Heart right ventricle (tissue), 16 donors: ENCODE measurements at regions not wholly inside any gene's neighbourhood (a gene's known extent, or its start where the extent isn't known, plus 50 kb on each side); places are given as distances from the start of the nearest gene placed in this dataset.
"Not testable (repeated sequence)": the region's sequence is repeated elsewhere in the genome, so short reads cannot be mapped to it uniquely, and the experiment has no call there.

ENCODE experiments used
- ATAC-seq, 8 donors: fragments of 200-7000 bp; cut with Tn5 transposase; one replicate each; pipeline ENCODE4 v1.9.1; 2020; ENCODE audit warnings: mild to moderate bottlenecking in 8 of 8, moderate library complexity in 8 of 8, moderate number of reproducible peaks in 1 of 8
- DNase-seq, 2 donors: peaks; one replicate each; pipeline ENCODE4 v3.0.0-alpha.2; 2020
- H3K27ac ChIP-seq, 10 donors: fragments of 200-600 bp; sonication (generic) in 2 of 10; one replicate each; pipeline versions ENCODE4 v1.5.0 to v1.8.0; 2020 to 2022; ENCODE audit warnings: mild to moderate bottlenecking in 3 of 10
- H3K27me3 ChIP-seq, 7 donors: fragments of 200-600 bp; one replicate each; pipeline ENCODE4 v1.8.0; 2021 to 2022; ENCODE audit warnings: mild to moderate bottlenecking in 2 of 7
- H3K36me3 ChIP-seq, 9 donors: fragments of 200-600 bp; sonication (generic) in 1 of 9; one replicate each; pipeline versions ENCODE4 v1.5.0 to v1.8.0; 2020 to 2022; ENCODE audit warnings: mild to moderate bottlenecking in 2 of 9
- H3K4me1 ChIP-seq, 9 donors: fragments of 200-600 bp; sonication (generic) in 1 of 9; one replicate each; pipeline versions ENCODE4 v1.5.0 to v1.8.0; 2020 to 2022; ENCODE audit warnings: mild to moderate bottlenecking in 4 of 9
- H3K4me3 ChIP-seq, 10 donors: fragments of 200-600 bp; sonication (generic) in 2 of 10; one replicate each; pipeline versions ENCODE4 v1.5.0 to v1.8.0; 2020 to 2022; ENCODE audit warnings: mild to moderate bottlenecking in 7 of 10, moderate library complexity in 2 of 10
- H3K9me3 ChIP-seq, 11 donors: fragments of 200-600 bp in 10 of 11; sonication (generic) in 2 of 11; one replicate each; pipeline versions ENCODE4 v1.5.0 to v1.8.0; 2013 to 2022; ENCODE audit warnings: mild to moderate bottlenecking in 2 of 11, control low read depth in 1 of 11, moderate library complexity in 1 of 11
- CTCF ChIP-seq, 9 donors: fragments of 200-600 bp; sonication (generic) in 2 of 9; IDR thresholded peaks; one replicate each; pipeline versions ENCODE4 v1.5.0 to v1.8.0; 2021 to 2022; ENCODE audit warnings: antibody characterized with exemption in 9 of 9, mild to moderate bottlenecking in 5 of 9, moderate library complexity in 1 of 9
- WGBS, 2 donors: extraction: QIAGEN DNeasy Blood & Tissue Kit; methylation state at CpG; one replicate each; pipeline ENCODE4 v1.1.7; 2013; ENCODE audit warnings: inconsistent platforms in 1 of 2; 5-methylcytosine and 5-hydroxymethylcytosine counted together
- intact Hi-C, 10 donors: fragments of 100-400 bp; cut with DNase I; formaldehyde crosslinking; loops; one replicate each; pipeline versions ENCODE4 v1.11.1 to v1.14.2; 2022
- donor health status: Arrhythmogenic right ventricular cardiomyopathy.
- donor health status: ischemic (EF 13 %, LVEDD 7.1; RV severe dilation, severe dysfunction).
- donor health status: healthy with polysubstance abuse.
- donor health status: DM: no; HTN: yes; CAD: no.
- donor health status: DM: no; HTN: no; CAD: no.
- donor health status: ischemic (EF 25% LVEDD 6.9; RV normal size, moderate dysfunction).
- donor health status: ischemic (EF 25% LVEDD 5.7; RV mildly dilated, moderate dysfunction).
- donor health status: healthy.
- donor health status: DM: yes; HTN: yes; CAD: no.
- donor health status: Ischemic cardiomyopathy.
- donor health status: ischemic (EF 35%, LVEDD 5.7; RV mildly dilated, moderate dysfunction).
- donor health status: nonischemic (EF 11% LVEDD 7.7; RV severe dilation, severe dysfunction).
- donor health status: DM: yes; HTN: yes; CAD: no.
- donor health status: PGD.
- donor health status: ischemic (EF 29% LVEDD 5.4; RV normal size, mild dysfunction).
- donor health status: nonischemic (EF 23%, LVEDD 6.1; RV moderate dilation, normal function).

GRCh38 chr2:222760301-222760897 lies 88.9 kb downstream of the MOGAT1 start:
- WGBS, 2 donors: 84 to 85% methylated on average over 7 of the region's 7 CpGs
- no peak for ATAC-seq
- no peaks in the 10 kb centered on the region for H3K27me3 ChIP-seq
- intact Hi-C loops: no loop called here
- no peak for TF ChIP-seq CTCF (IDR thresholded peaks at IDR 0.05)
- H3K9me3 ChIP-seq: no peaks in the 10 kb centered on the region
- no peak for DNase-seq
- no peak overlapping the region for H3K27ac ChIP-seq
- no peaks in the 10 kb centered on the region for H3K36me3 ChIP-seq
- no peak overlapping the region for H3K4me3 ChIP-seq
- H3K4me1 ChIP-seq: peaks cover 0 to 7% (median 0%) of the 10 kb centered on the region in 9 donors

DNA sequence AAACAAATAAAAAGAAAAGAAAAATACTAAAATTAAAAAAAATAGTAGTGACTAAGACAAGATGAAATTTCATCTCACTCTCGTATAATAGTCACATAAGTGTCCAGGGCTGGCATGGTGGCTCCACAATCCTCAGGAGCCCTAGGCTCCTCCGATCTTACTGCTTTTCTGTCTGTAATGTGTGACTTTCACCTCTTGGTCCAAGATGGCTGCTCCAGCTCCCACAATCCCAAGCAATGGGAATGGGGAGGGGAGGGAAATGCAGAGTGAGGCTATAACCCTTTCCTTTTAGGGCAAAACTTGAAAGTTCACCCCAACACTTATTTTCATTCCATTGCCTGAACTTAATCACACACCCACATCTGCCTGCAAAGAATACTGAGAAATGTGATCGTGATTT lies 90.4 kb downstream of the MOGAT1 start:
- Histone ChIP-seq H3K36me3 (no peaks in the 10 kb centered on the region), H3K27ac (no peak overlapping the region), H3K9me3 (no peaks in the 10 kb centered on the region), H3K27me3 (no peaks in the 10 kb centered on the region), H3K4me3 (no peak overlapping the region), H3K4me1 (no peaks in the 10 kb centered on the region)
- no peak for TF ChIP-seq CTCF (IDR thresholded peaks at IDR 0.05)
- DNase-seq (no peak), ATAC-seq (no peak)
- 94 to 96% methylated on average over 3 of the region's 3 CpGs for WGBS, 2 donors
- intact Hi-C loops: no loop called here

DNA sequence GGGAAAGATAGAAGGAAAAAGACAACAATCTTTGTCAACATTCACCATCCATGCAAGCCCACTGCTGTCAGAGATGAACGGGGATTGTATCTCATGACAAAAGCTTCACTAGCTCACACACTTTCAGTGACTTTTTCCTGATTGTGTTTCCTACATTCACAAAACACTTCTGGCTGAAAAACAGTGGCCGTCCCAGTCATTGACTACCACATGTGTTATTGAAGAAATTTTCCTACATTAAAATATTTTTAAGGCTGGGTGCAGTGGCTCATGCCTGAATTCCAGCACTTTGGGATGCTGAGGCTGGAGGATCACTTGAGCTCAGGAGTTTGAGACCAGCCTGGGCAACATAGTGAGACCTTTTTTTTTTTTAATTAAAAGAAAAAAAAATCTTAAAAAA lies 90.9 kb downstream of the MOGAT1 start:
- ATAC-seq: no peak
- TF ChIP-seq CTCF (IDR thresholded peaks at IDR 0.05): no peak
- Histone ChIP-seq H3K27ac (no peak overlapping the region), H3K9me3 (no peaks in the 10 kb centered on the region), H3K36me3 (no peaks in the 10 kb centered on the region), H3K4me3 (no peak overlapping the region), H3K27me3 (no peaks in the 10 kb centered on the region), H3K4me1 (no peaks in the 10 kb centered on the region)
- intact Hi-C loops: no loop called here
- WGBS, 2 donors: 45 to 47% methylated on average over 2 of the region's 2 CpGs
- no peak for DNase-seq

GRCh38 chr2:222765883-222766282 lies 94.4 kb downstream of the MOGAT1 start:
- DNase-seq, H3K36me3 ChIP-seq, intact Hi-C loops, H3K4me3 ChIP-seq, H3K9me3 ChIP-seq, H3K27ac ChIP-seq, H3K4me1 ChIP-seq, ATAC-seq, H3K27me3 ChIP-seq: not testable (repeated sequence)
- WGBS, 2 donors: 91 to 94% methylated on average over 5 of the region's 5 CpGs

DNA sequence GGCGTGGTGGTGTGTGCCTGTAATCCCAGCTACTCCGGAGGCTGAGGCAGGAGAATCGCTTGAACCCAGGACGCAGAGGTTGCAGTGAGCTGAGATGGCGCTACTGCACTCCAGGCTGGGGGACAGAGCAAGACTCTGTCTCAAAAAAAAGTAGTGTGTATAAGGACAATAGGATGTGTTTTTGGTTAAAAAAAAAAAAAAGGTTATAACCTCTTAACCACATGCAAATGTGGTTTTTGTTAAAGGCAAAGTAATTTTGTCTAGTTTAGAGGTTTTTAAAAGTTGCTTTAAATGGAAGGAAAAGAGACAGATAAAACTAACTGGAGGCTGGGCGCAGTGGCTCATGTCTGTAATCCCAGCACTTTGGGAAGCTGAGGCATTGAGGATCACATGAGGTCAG lies 92.8 kb upstream of the ACSL3 start:
- H3K4me1 ChIP-seq, H3K27me3 ChIP-seq, DNase-seq, intact Hi-C loops, H3K9me3 ChIP-seq, ATAC-seq, H3K4me3 ChIP-seq, H3K27ac ChIP-seq, H3K36me3 ChIP-seq: not testable (repeated sequence)
- 88 to 97% methylated on average over 6 of the region's 6 CpGs for WGBS, 2 donors
